ENCODE measurements at regions not wholly inside any gene's neighbourhood (a gene's known extent, or its start where the extent isn't known, plus 50 kb on each side); places are given as distances from the start of the nearest gene placed in this dataset.
"Not testable (repeated sequence)": the region's sequence is repeated elsewhere in the genome, so short reads cannot be mapped to it uniquely, and the experiment has no call there.

GRCh38 chr16:79998143-79998542 lies 397.6 kb upstream of the MAF start:
- DNase-seq, result no peak

- DNase-seq, result no peak
These were observed 396.7 kb upstream of the MAF start for GRCh38 chr16:79997257-79997656.

- no peak for DNase-seq
These were observed 395.8 kb upstream of the MAF start for GRCh38 chr16:79996321-79996720.

GRCh38 chr16:79995315-79995714 lies 394.8 kb upstream of the MAF start:
- no peak for DNase-seq

GRCh38 chr16:79994418-79994817 lies 393.9 kb upstream of the MAF start:
- DNase-seq, result no peak

- DNase-seq, result no peak
These were observed 393.2 kb upstream of the MAF start for GRCh38 chr16:79993629-79994209.

- no peak for DNase-seq
These were observed 391.4 kb upstream of the MAF start for GRCh38 chr16:79991969-79992368.

- DNase-seq, result no peak
These were observed 388.2 kb upstream of the MAF start for GRCh38 chr16:79988721-79989220.

GRCh38 chr16:79988089-79988488 lies 387.6 kb upstream of the MAF start:
- DNase-seq, result no peak

GRCh38 chr16:79986352-79986751 lies 385.8 kb upstream of the MAF start:
- no peak for DNase-seq

- DNase-seq, result no peak
These were observed 385.1 kb upstream of the MAF start for GRCh38 chr16:79985606-79986005.

GRCh38 chr16:79984149-79984548 lies 383.6 kb upstream of the MAF start:
- not testable (repeated sequence) for DNase-seq

GRCh38 chr16:79982862-79983261 lies 382.3 kb upstream of the MAF start:
- DNase-seq, result no peak

- DNase-seq, result no peak
These were observed 381.8 kb upstream of the MAF start for GRCh38 chr16:79982361-79982760.

GRCh38 chr16:79981814-79982213 lies 381.3 kb upstream of the MAF start:
- DNase-seq, result no peak

GRCh38 chr16:79980650-79981521 lies 380.3 kb upstream of the MAF start:
- DNase-seq, result no peak

- no peak for DNase-seq
These were observed 377.7 kb upstream of the MAF start for GRCh38 chr16:79977940-79978836.

GRCh38 chr16:79973320-79973719 lies 372.8 kb upstream of the MAF start:
- DNase-seq, result no peak

- no peak for DNase-seq
These were observed 371.6 kb upstream of the MAF start for GRCh38 chr16:79972053-79972704.

- DNase-seq, result no peak
These were observed 370.7 kb upstream of the MAF start for GRCh38 chr16:79971237-79971572.

- no peak for DNase-seq
These were observed 370.2 kb upstream of the MAF start for GRCh38 chr16:79970551-79971236.

GRCh38 chr16:79970087-79970486 lies 369.6 kb upstream of the MAF start:
- no peak for DNase-seq

All from right forelimb (tissue), 1 donor.